ENCODE measurements at regions not wholly inside any gene's neighbourhood (a gene's known extent, or its start where the extent isn't known, plus 50 kb on each side); places are given as distances from the start of the nearest gene placed in this dataset.
A peak's percentile ranks its signal among the peaks of the same experiment; 100 is the strongest.

DNA sequence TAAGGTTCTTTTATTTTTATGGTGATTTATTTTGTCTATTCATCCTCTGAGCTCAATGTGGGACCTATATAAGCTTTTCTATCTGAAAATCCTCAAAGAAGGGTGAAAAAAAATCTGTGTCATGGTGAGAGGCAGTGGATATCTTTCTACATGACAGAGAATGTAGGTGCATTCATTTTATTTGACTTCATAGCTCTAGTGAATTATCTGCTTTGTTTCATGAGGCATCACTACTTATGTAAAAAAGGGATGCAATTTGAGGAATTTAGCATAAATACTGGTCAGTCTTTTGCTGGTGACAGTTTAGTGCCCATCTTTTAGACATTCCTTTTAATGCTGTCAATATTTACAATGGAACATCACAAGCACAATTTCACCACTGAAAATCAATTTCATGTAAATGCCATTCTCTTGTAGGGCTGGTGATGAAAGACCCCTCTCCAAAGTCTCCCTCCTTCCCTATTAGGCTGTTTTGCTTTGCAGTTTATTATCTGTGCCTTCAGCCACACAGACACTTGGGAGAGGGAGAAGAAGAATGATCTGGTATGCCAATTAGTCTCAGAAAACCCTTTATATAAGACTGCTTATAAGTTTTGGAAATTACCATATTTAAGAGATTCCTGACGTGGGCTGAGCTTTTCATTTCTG is 148.3 kb upstream of the NXPH2 start:
- Histone ChIP-seq H4K20me1 (ENCODE audit: low read length) (no peaks in the 10 kb centered on the region), H3K9me3 (ENCODE audit: low read length) (no peaks in the 10 kb centered on the region), H3K9ac (ENCODE audit: low read length) (no peak overlapping the region), H3K4me2 (ENCODE audit: low read length) (no peak overlapping the region), H3K4me3 (ENCODE audit: low read length) (no peak overlapping the region), H3K36me3 (ENCODE audit: low read depth, low read length) (no peaks in the 10 kb centered on the region), H3K9me2 (replicated peaks; ENCODE audit: low read length) (no peaks in the 10 kb centered on the region), H2AFZ (ENCODE audit: low read length) (no peak overlapping the region), H3K79me2 (ENCODE audit: low read length) (no peaks in the 10 kb centered on the region), H3F3A (ENCODE audit: low read length, unreplicated experiment) (no peaks in the 10 kb centered on the region), H3K4me1 (ENCODE audit: insufficient read depth, low read length) (peaks cover 10% of the 10 kb centered on the region; the same call in 1 of the 2 replicates), H3K27me3 (ENCODE audit: low read length) (no peaks in the 10 kb centered on the region), H3K27ac (ENCODE audit: low read length) (no peak overlapping the region)
- TF ChIP-seq EZH2phosphoT487 (IDR thresholded peaks at IDR 0.05; ENCODE audit: borderline replicate concordance, low read length) (no peak), EZH2 (IDR thresholded peaks at IDR 0.05; ENCODE audit: low read length, unreplicated experiment) (no peak)
- TF ChIP-seq, protein P1, sequence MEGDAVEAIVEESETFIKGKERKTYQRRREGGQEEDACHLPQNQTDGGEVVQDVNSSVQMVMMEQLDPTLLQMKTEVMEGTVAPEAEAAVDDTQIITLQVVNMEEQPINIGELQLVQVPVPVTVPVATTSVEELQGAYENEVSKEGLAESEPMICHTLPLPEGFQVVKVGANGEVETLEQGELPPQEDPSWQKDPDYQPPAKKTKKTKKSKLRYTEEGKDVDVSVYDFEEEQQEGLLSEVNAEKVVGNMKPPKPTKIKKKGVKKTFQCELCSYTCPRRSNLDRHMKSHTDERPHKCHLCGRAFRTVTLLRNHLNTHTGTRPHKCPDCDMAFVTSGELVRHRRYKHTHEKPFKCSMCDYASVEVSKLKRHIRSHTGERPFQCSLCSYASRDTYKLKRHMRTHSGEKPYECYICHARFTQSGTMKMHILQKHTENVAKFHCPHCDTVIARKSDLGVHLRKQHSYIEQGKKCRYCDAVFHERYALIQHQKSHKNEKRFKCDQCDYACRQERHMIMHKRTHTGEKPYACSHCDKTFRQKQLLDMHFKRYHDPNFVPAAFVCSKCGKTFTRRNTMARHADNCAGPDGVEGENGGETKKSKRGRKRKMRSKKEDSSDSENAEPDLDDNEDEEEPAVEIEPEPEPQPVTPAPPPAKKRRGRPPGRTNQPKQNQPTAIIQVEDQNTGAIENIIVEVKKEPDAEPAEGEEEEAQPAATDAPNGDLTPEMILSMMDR (conservative IDR thresholded peaks at IDR 0.05; ENCODE audit: low read depth, low read length) = no peak
- CTCF ChIA-PET = no interaction called here
- no TSS peak for BruUV-seq (replicated peaks)
- POLR2A ChIA-PET (ENCODE audit: unreplicated experiment) = interaction anchor here (0.8 kb wide), 1 partner anchor 1543 kb away, joined by 3 read pairs; no protein-coding TSS in a partner anchor
- ATAC-seq (no peak), DNase-seq (no peak)
- intact Hi-C loops (cut with micrococcal nuclease) = loop anchor here (10.0 kb wide), 1 partner anchor 1246 kb away; no protein-coding TSS in a partner anchor

DNA sequence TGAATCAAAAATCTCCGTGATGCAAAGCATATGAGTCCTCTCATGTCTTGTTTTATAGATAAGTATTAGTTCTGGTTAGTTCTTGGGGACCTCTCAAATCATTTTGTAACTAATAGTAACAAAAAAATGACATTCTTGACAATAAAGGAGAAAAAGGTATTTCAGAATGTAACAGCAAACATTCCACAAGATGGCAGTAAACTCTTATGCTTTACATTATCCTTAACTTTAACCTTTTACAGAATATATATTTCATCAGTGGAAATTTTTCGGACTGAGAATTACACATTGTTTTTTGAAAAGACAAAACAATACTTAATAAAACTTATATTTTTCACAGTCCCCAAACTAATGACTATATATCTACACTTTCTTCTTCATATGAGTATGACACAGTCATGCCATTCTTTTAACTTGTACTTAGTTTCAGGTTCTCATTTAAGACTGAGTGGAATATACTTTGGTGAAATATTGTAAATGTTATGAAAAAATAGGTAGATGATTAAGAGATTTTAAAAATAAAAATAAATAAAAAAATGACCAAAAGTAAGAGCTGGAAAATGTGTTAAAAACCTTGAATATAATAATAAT is 142.9 kb upstream of the NXPH2 start:
- Histone ChIP-seq H2AFZ (ENCODE audit: low read length) (no peak overlapping the region), H3K4me1 (ENCODE audit: insufficient read depth, low read length) (peaks cover 11% of the 10 kb centered on the region; the same call in 1 of the 2 replicates), H3K27me3 (ENCODE audit: low read length) (no peaks in the 10 kb centered on the region), H3K79me2 (ENCODE audit: low read length) (no peaks in the 10 kb centered on the region), H3K9ac (ENCODE audit: low read length) (no peak overlapping the region), H4K20me1 (ENCODE audit: low read length) (no peaks in the 10 kb centered on the region), H3K9me3 (ENCODE audit: low read length) (no peaks in the 10 kb centered on the region), H3F3A (ENCODE audit: low read length, unreplicated experiment) (no peaks in the 10 kb centered on the region), H3K36me3 (ENCODE audit: low read depth, low read length) (no peaks in the 10 kb centered on the region), H3K27ac (ENCODE audit: low read length) (no peak overlapping the region), H3K9me2 (replicated peaks; ENCODE audit: low read length) (no peaks in the 10 kb centered on the region), H3K4me2 (ENCODE audit: low read length) (no peak overlapping the region), H3K4me3 (ENCODE audit: low read length) (no peak overlapping the region)
- ChIA-PET CTCF (interaction anchor here (0.7 to 1.0 kb wide), 2 partner anchors 41 to 109 kb away, joined by 4 to 6 read pairs; no protein-coding TSS in a partner anchor), POLR2A (ENCODE audit: unreplicated experiment) (no interaction called here)
- DNase-seq (peak; percentile 70), ATAC-seq (peak; percentile 53)
- TF ChIP-seq, protein P1 (conservative IDR thresholded peaks at IDR 0.05; ENCODE audit: low read depth, low read length) = peak; percentile 84
- TF ChIP-seq EZH2phosphoT487 (IDR thresholded peaks at IDR 0.05; ENCODE audit: borderline replicate concordance, low read length) = no peak
- BruUV-seq (replicated peaks) = no TSS peak
- intact Hi-C loops (cut with micrococcal nuclease) = loop anchor here (1.0 to 10.0 kb wide), 7 partner anchors 26 to 1252 kb away; no protein-coding TSS in a partner anchor
